H9 (cell line): ENCODE measurements at regions not wholly inside any gene's neighbourhood (a gene's known extent, or its start where the extent isn't known, plus 50 kb on each side); places are given as distances from the start of the nearest gene placed in this dataset.

Experiments
- DNase-seq: peaks from one replicate; pipeline ENCODE4 v3.0.0-alpha.2; 2017
- H2AFZ ChIP-seq: one replicate; pipeline ENCODE4 v1.6.1; 2013; ENCODE audit warnings: mild to moderate bottlenecking, low read length, control low read depth, moderate library complexity
- H2AK5ac ChIP-seq: 2 replicates; pipeline ENCODE4 v1.6.1; 2013; ENCODE audit warnings: low read length, control low read depth, mixed read lengths; ENCODE audit not compliant: insufficient read length
- H2BK120ac ChIP-seq: one replicate; pipeline ENCODE4 v1.6.1; 2013; ENCODE audit warnings: low read depth, mild to moderate bottlenecking, low read length, control low read depth, inconsistent platforms; ENCODE audit not compliant: poor library complexity, severe bottlenecking
- H2BK12ac ChIP-seq: 2 replicates; pipeline ENCODE4 v1.6.1; 2013; ENCODE audit warnings: low read length, control low read depth, mixed read lengths, low read depth; ENCODE audit not compliant: insufficient read length
- H2BK15ac ChIP-seq: 2 replicates; pipeline ENCODE4 v1.6.1; 2013; ENCODE audit warnings: low read depth, low read length, control low read depth
- H2BK20ac ChIP-seq: one replicate; pipeline ENCODE4 v1.6.1; 2013; ENCODE audit warnings: low read depth, mild to moderate bottlenecking, low read length, control low read depth, inconsistent platforms; ENCODE audit not compliant: poor library complexity, severe bottlenecking
- H2BK5ac ChIP-seq: 2 replicates; pipeline ENCODE4 v1.6.1; 2013; ENCODE audit warnings: low read length, control low read depth, mixed read lengths; ENCODE audit not compliant: insufficient read length
- H3K14ac ChIP-seq: 2 replicates; pipeline ENCODE4 v1.6.1; 2013; ENCODE audit warnings: low read length, control low read depth; ENCODE audit not compliant: insufficient read depth
- H3K18ac ChIP-seq: 2 replicates; pipeline ENCODE4 v1.6.1; 2013; ENCODE audit warnings: low read depth, mild to moderate bottlenecking, mixed read lengths, low read length, control low read depth; ENCODE audit not compliant: insufficient read length
- H3K23ac ChIP-seq: 2 replicates; pipeline ENCODE4 v1.6.1; 2013; ENCODE audit warnings: low read length, control low read depth, mixed read lengths, low read depth; ENCODE audit not compliant: insufficient read length
- H3K23me2 ChIP-seq: 2 replicates; pipeline ENCODE4 v1.6.1; 2013; ENCODE audit warnings: low read depth, mild to moderate bottlenecking, mixed read lengths, low read length, control low read depth; ENCODE audit not compliant: insufficient read length, poor library complexity, severe bottlenecking
- H3K27ac ChIP-seq: 2 replicates; pipeline ENCODE4 v1.5.1; 2013; ENCODE audit warnings: low read length, control low read depth, mixed read lengths, low read depth; ENCODE audit not compliant: insufficient read length
- H3K27me3 ChIP-seq: 2 replicates; pipeline ENCODE4 v1.6.1; 2013; ENCODE audit warnings: low read length, control low read depth, inconsistent platforms; ENCODE audit not compliant: insufficient read depth
- H3K4ac ChIP-seq: 2 replicates; pipeline ENCODE4 v1.6.1; 2013; ENCODE audit warnings: low read depth, mild to moderate bottlenecking, control low read depth, inconsistent platforms, low read length, moderate library complexity
- H3K4me1 ChIP-seq: 2 replicates; pipeline ENCODE4 v1.6.1; 2013; ENCODE audit warnings: low read length, control low read depth, inconsistent platforms; ENCODE audit not compliant: insufficient read depth
- H3K4me2 ChIP-seq: 2 replicates; pipeline ENCODE4 v1.6.1; 2013; ENCODE audit warnings: low read length, control low read depth, mixed read lengths; ENCODE audit not compliant: insufficient read length, insufficient read depth
- H3K56ac ChIP-seq: 2 replicates; pipeline ENCODE4 v1.6.1; 2013; ENCODE audit warnings: low read depth, mild to moderate bottlenecking, mixed read lengths, low read length, control low read depth; ENCODE audit not compliant: insufficient read length
- H3K79me1 ChIP-seq: 2 replicates; pipeline ENCODE4 v1.6.1; 2013; ENCODE audit warnings: low read depth, mild to moderate bottlenecking, moderate library complexity, low read length, control low read depth, inconsistent platforms; ENCODE audit not compliant: insufficient read depth, poor library complexity, severe bottlenecking
- H3K79me2 ChIP-seq: 2 replicates; pipeline ENCODE4 v1.6.1; 2013; ENCODE audit warnings: low read length, control low read depth, inconsistent platforms; ENCODE audit not compliant: insufficient read depth
- H3K9ac ChIP-seq: 2 replicates; pipeline ENCODE4 v1.6.1; 2013; ENCODE audit warnings: low read length, control low read depth, mixed read lengths; ENCODE audit not compliant: insufficient read length; ENCODE audit errors: extremely low read depth
- H3K9me3 ChIP-seq: one replicate; pipeline ENCODE4 v1.6.1; 2013; ENCODE audit warnings: low read depth, low read length, inconsistent platforms; ENCODE audit not compliant: control insufficient read depth
- H3T11ph ChIP-seq: one replicate; pipeline ENCODE4 v1.6.1; 2013; ENCODE audit warnings: mild to moderate bottlenecking, low read length, control low read depth, inconsistent platforms
- H4K20me1 ChIP-seq: one replicate; pipeline ENCODE4 v1.6.1; 2013; ENCODE audit not compliant: control insufficient read depth, insufficient read length, insufficient read depth
- H4K5ac ChIP-seq: 2 replicates; pipeline ENCODE4 v1.6.1; 2013; ENCODE audit warnings: low read depth, mild to moderate bottlenecking, mixed read lengths, low read length, control low read depth; ENCODE audit not compliant: insufficient read length
- H4K8ac ChIP-seq: replicated peaks from 2 replicates; pipeline ENCODE4 v1.6.1; 2013; ENCODE audit warnings: low read length, control low read depth, mixed read lengths, low read depth; ENCODE audit not compliant: insufficient read length
- H4K91ac ChIP-seq: 2 replicates; pipeline ENCODE4 v1.6.1; 2013; ENCODE audit warnings: low read depth, mild to moderate bottlenecking, moderate library complexity, mixed read lengths, low read length, control low read depth; ENCODE audit not compliant: insufficient read length
- H3K27ac Mint-ChIP-seq, 3 experiments: 2 replicates in 2 of 3; 3 replicates in 1 of 3; pipeline ENCODE4 v1.8.0; 2020 to 2021; ENCODE audit warnings: mixed read lengths in 3 of 3, mild to moderate bottlenecking in 1 of 3, moderate library complexity in 1 of 3
- H3K27me3 Mint-ChIP-seq: 2 replicates; pipeline ENCODE4 v1.8.0; 2021; ENCODE audit warnings: low read depth, mild to moderate bottlenecking, moderate library complexity, mixed read lengths
- H3K36me3 Mint-ChIP-seq, 3 experiments: 2 replicates in 2 of 3; 3 replicates in 1 of 3; pipeline ENCODE4 v1.8.0; 2020 to 2021; ENCODE audit warnings: low read depth in 3 of 3, mixed read lengths in 3 of 3; ENCODE audit not compliant: insufficient read depth in 1 of 3
- H3K4me1 Mint-ChIP-seq, 2 experiments: 2 replicates each; pipeline ENCODE4 v1.8.0; 2020; ENCODE audit warnings: mixed read lengths in 2 of 2
- H3K4me3 Mint-ChIP-seq, 2 experiments: 2 replicates in 1 of 2; 3 replicates in 1 of 2; pipeline ENCODE4 v1.8.0; 2020 to 2021; ENCODE audit warnings: mild to moderate bottlenecking in 2 of 2, mixed read lengths in 2 of 2, moderate library complexity in 1 of 2
- H3K9me3 Mint-ChIP-seq, 2 experiments: 2 replicates in 1 of 2; 3 replicates in 1 of 2; pipeline ENCODE4 v1.8.0; 2020; ENCODE audit warnings: mild to moderate bottlenecking in 2 of 2, mixed read lengths in 2 of 2, moderate library complexity in 1 of 2
- CTCF ChIP-seq: fragments of 200-600 bp; sonication (generic); conservative IDR thresholded peaks from 3 replicates; pipeline ENCODE4 v1.8.0; 2021; ENCODE audit warnings: antibody characterized with exemption, mild to moderate bottlenecking
- WGBS: extraction: QIAGEN DNeasy Blood & Tissue Kit; methylation state at CpG from one replicate; pipeline ENCODE4 v1.1.7; 2013; ENCODE audit warnings: missing lambda C conversion rate, low lambda C conversion rate, mixed read lengths; ENCODE audit not compliant: insufficient read length; ENCODE audit errors: extremely low coverage; 5-methylcytosine and 5-hydroxymethylcytosine counted together

- Histone ChIP-seq H3K56ac (no peak overlapping the region), H3T11ph (no peak overlapping the region), H2BK5ac (no peak overlapping the region), H3K9ac (no peak overlapping the region), H3K4ac (no peak overlapping the region), H4K20me1 (no peaks in the 10 kb centered on the region), H2BK120ac (no peak overlapping the region), H4K8ac (no peak overlapping the region), H2BK15ac (no peak overlapping the region), H3K4me1 (no peaks in the 10 kb centered on the region; the same call in 1 of the 2 replicates), H3K27ac (no peak overlapping the region), H2BK20ac (no peak overlapping the region), H3K14ac (no peak overlapping the region), H3K79me2 (no peaks in the 10 kb centered on the region), H3K79me1 (no peaks in the 10 kb centered on the region), H3K23ac (no peak overlapping the region), H2AK5ac (no peak overlapping the region), H3K23me2 (no peaks in the 10 kb centered on the region), H4K91ac (no peak overlapping the region), H3K27me3 (no peaks in the 10 kb centered on the region), H4K5ac (no peak overlapping the region), H3K4me2 (no peak overlapping the region), H2BK12ac (no peak overlapping the region), H3K18ac (no peak overlapping the region), H2AFZ (no peak overlapping the region), H3K9me3 (no peaks in the 10 kb centered on the region)
- Mint-ChIP-seq H3K36me3 (no peaks in the 10 kb centered on the region), H3K9me3 (no peaks in the 10 kb centered on the region), H3K4me3 (no peak overlapping the region), H3K27me3 (no peaks in the 10 kb centered on the region), H3K27ac (no peak overlapping the region), H3K4me1 (peaks cover 9 to 19% of the 10 kb centered on the region in 2 experiments; a peak in 3 of 4 replicates)
- WGBS = no CpG with 5 or more reads among the region's 4 CpGs
- DNase-seq = no peak
- no peak for TF ChIP-seq CTCF
Observed at GRCh38 chr11:122269824-122270223, 153.8 kb upstream of the BLID start.
